ENCODE measurements at regions not wholly inside any gene's neighbourhood (a gene's known extent, or its start where the extent isn't known, plus 50 kb on each side); places are given as distances from the start of the nearest gene placed in this dataset.
A peak's percentile ranks its signal among the peaks of the same experiment; 100 is the strongest.

- POLR2A ChIA-PET (ENCODE audit: partially characterized antibody), result no interaction called here
- no peak for DNase-seq (ENCODE audit: low read depth in 1 of 2, low spot score in 2 of 2)
- no peaks in the 10 kb centered on the region for H3K23me2 ChIP-seq (ENCODE audit: low read depth, low read length)
- CTCF ChIA-PET (ENCODE audit: partially characterized antibody), result interaction anchor here (0.8 to 1.6 kb wide), 8 partner anchors 10 to 113 kb away, joined by 3 to 5 read pairs (median 3); no protein-coding TSS in a partner anchor
- no peak overlapping the region for H3K14ac ChIP-seq (ENCODE audit: insufficient read length)
- no peak overlapping the region for H4K5ac ChIP-seq (ENCODE audit: insufficient read length, low read depth, low read length)
- no peaks in the 10 kb centered on the region for H4K20me1 ChIP-seq (replicated peaks in 1 of 2; ENCODE audit: control insufficient read depth in 1 of 2, insufficient read depth in 2 of 2, low read length in 2 of 2)
- H3K4me2 ChIP-seq (ENCODE audit: insufficient read depth in 1 of 2, low read depth in 2 of 2, low read length in 2 of 2), result no peak overlapping the region
- no peak overlapping the region for H3K4ac ChIP-seq (replicated peaks; ENCODE audit: insufficient read length, low read depth, low read length)
- H2BK15ac ChIP-seq (ENCODE audit: low read length), result 0 out of 2 replicates have a peak overlapping the region, but pooled peaks have one; percentile 5
- H3K36me3 ChIP-seq (ENCODE audit: control insufficient read depth in 2 of 4, insufficient read depth in 4 of 4, low read length in 3 of 4), result no peaks in the 10 kb centered on the region
- no peaks in the 10 kb centered on the region for H3K4me1 ChIP-seq (replicated peaks in 1 of 4; ENCODE audit: control insufficient read depth in 3 of 4, insufficient read depth in 4 of 4, low read length in 3 of 4)
- no peak overlapping the region for H3K27ac ChIP-seq (ENCODE audit: low read depth, low read length)
- H3K56ac ChIP-seq (replicated peaks; ENCODE audit: insufficient read length, low read depth, low read length), result no peak overlapping the region
- H2AFZ ChIP-seq (ENCODE audit: low read length), result no peak overlapping the region
- no peak overlapping the region for H3K23ac ChIP-seq (ENCODE audit: insufficient read length)
- H3K9ac ChIP-seq (replicated peaks in 1 of 4; ENCODE audit: extremely low read depth in 1 of 4, low read depth in 3 of 4, low read length in 3 of 4), result no peak overlapping the region
- no peak for FAIRE-seq
- H3K4me3 ChIP-seq (ENCODE audit: extremely low read depth in 1 of 4, insufficient read depth in 2 of 4, low read depth in 3 of 4, low read length in 4 of 4), result no peak overlapping the region
- no peak overlapping the region for H2BK20ac ChIP-seq (ENCODE audit: low read length)
- no peak overlapping the region for H2BK5ac ChIP-seq (ENCODE audit: low read depth, low read length)
- H2AK5ac ChIP-seq (ENCODE audit: low read depth, low read length), result no peak overlapping the region
- no peaks in the 10 kb centered on the region for H3K27me3 ChIP-seq (replicated peaks in 1 of 4; ENCODE audit: control insufficient read depth in 3 of 4, extremely low read depth in 1 of 4, insufficient read depth in 3 of 4, low read length in 3 of 4)
- 86% methylated on average over 3 of the region's 3 CpGs; no CpG with 5 or more reads in 1 of the 2 experiments for WGBS, 2 experiments (ENCODE audit: extremely low coverage in 1 of 2, insufficient coverage in 1 of 2, insufficient read length in 1 of 2, insufficient replicate concordance in 2 of 2, low coverage in 1 of 2, low lambda C conversion rate in 2 of 2, missing lambda C conversion rate in 1 of 2)
- H4K8ac ChIP-seq (ENCODE audit: extremely low read depth, insufficient read depth, low read length), result no peak overlapping the region
- H4K91ac ChIP-seq (replicated peaks; ENCODE audit: insufficient read length, low read length), result no peak overlapping the region
- H2BK12ac ChIP-seq (ENCODE audit: low read depth, low read length), result peak overlapping the region; percentile 52; the same call in 1 of the 2 replicates
- H3K79me2 ChIP-seq (ENCODE audit: control insufficient read depth in 1 of 2, insufficient read depth in 2 of 2, low read length in 2 of 2), result no peaks in the 10 kb centered on the region
- no peaks in the 10 kb centered on the region for H3K79me1 ChIP-seq (ENCODE audit: low read depth, low read length)
- H3K9me3 ChIP-seq (ENCODE audit: insufficient read depth in 2 of 2, low read depth in 1 of 2, low read length in 1 of 2), result no peaks in the 10 kb centered on the region
- no peak overlapping the region for H3K18ac ChIP-seq (ENCODE audit: extremely low read depth, low read length)
- no peak overlapping the region for H2BK120ac ChIP-seq (replicated peaks; ENCODE audit: low read depth, low read length)
- TF ChIP-seq CHD1 (IDR thresholded peaks at IDR 0.05; ENCODE audit: low read depth, low read length) (no peak), FOSL1 (IDR thresholded peaks at IDR 0.05; ENCODE audit: insufficient read depth, low read depth, low read length) (no peak), SIX5 (IDR thresholded peaks at IDR 0.05; ENCODE audit: low read depth, low read length) (no peak), CBX8 (IDR thresholded peaks at IDR 0.05; ENCODE audit: borderline replicate concordance, low read depth, low read length) (no peak), RAD21 (IDR thresholded peaks at IDR 0.05 in 1 of 2, conservative IDR thresholded peaks at IDR 0.05 in 1 of 2; ENCODE audit: low read depth in 2 of 2, low read length in 2 of 2) (peak; percentile 35 to 42; a peak in 3 of 4 replicates), EGR1 (IDR thresholded peaks at IDR 0.05; ENCODE audit: borderline replicate concordance, low read depth, low read length) (no peak), POLR2AphosphoS5 (IDR thresholded peaks at IDR 0.05; ENCODE audit: low read depth, low read length) (no peak), CTCF (IDR thresholded peaks at IDR 0.05; ENCODE audit: control extremely low read depth in 1 of 3, insufficient read depth in 1 of 3, low read depth in 1 of 3, low read length in 3 of 3) (peak; percentile 17 to 28 (median 19); a peak in 3 of 4 replicates), GTF2F1 (IDR thresholded peaks at IDR 0.05; ENCODE audit: borderline replicate concordance, low read depth, low read length) (no peak), JUN (IDR thresholded peaks at IDR 0.05; ENCODE audit: low read depth, low read length) (no peak), HDAC6 (IDR thresholded peaks at IDR 0.05; ENCODE audit: low read depth, low read length) (no peak), YY1 (IDR thresholded peaks at IDR 0.05; ENCODE audit: low read depth, low read length) (no peak), ASH2L (IDR thresholded peaks at IDR 0.05; ENCODE audit: low read length) (no peak)
Observed at GRCh38 chr18:37684590-37684989, 119.0 kb upstream of the CELF4 start.

Measured in H1 (cell line).